Endodermal cell (in vitro differentiated cells): ENCODE measurements at regions not wholly inside any gene's neighbourhood (a gene's known extent, or its start where the extent isn't known, plus 50 kb on each side); places are given as distances from the start of the nearest gene placed in this dataset.

Experiments used
- DNase-seq: peaks from one replicate; pipeline ENCODE4 v3.0.0-alpha.2; 2017
- H3K27ac ChIP-seq: 2 replicates; pipeline ENCODE4 v1.5.1; 2013; ENCODE audit warnings: mild to moderate bottlenecking, low read depth, low read length, moderate library complexity
- H3K27me3 ChIP-seq: 2 replicates; pipeline ENCODE4 v1.6.1; 2013; ENCODE audit warnings: mild to moderate bottlenecking, low read length, moderate library complexity; ENCODE audit not compliant: insufficient read depth, control insufficient read depth, poor library complexity, severe bottlenecking
- H3K36me3 ChIP-seq: 2 replicates; pipeline ENCODE4 v1.7.0; 2013; ENCODE audit warnings: mild to moderate bottlenecking, low read length, moderate library complexity; ENCODE audit not compliant: control insufficient read depth, insufficient read depth
- H3K4me1 ChIP-seq: one replicate; pipeline ENCODE4 v1.7.0; 2013; ENCODE audit warnings: low read length; ENCODE audit not compliant: control insufficient read depth, insufficient read depth
- H3K4me3 ChIP-seq: 2 replicates; pipeline ENCODE4 v1.5.1; 2013; ENCODE audit warnings: mild to moderate bottlenecking, low read length, moderate library complexity
- H3K9ac ChIP-seq: 2 replicates; pipeline ENCODE4 v1.6.1; 2013; ENCODE audit warnings: mild to moderate bottlenecking, low read length, moderate library complexity; ENCODE audit not compliant: poor library complexity, severe bottlenecking; ENCODE audit errors: extremely low read depth
- H3K9me3 ChIP-seq: 2 replicates; pipeline ENCODE4 v1.6.1; 2013; ENCODE audit warnings: mild to moderate bottlenecking, low read length, moderate library complexity; ENCODE audit not compliant: control insufficient read depth
- H3K27ac Mint-ChIP-seq: 2 replicates; pipeline ENCODE4 v1.8.0; 2020; ENCODE audit warnings: mixed read lengths
- H3K27me3 Mint-ChIP-seq: 2 replicates; pipeline ENCODE4 v1.8.0; 2021; ENCODE audit warnings: mild to moderate bottlenecking, mixed read lengths; ENCODE audit not compliant: insufficient read depth
- H3K36me3 Mint-ChIP-seq: 2 replicates; pipeline ENCODE4 v1.8.0; 2020; ENCODE audit warnings: low read depth, mixed read lengths
- H3K4me1 Mint-ChIP-seq: 2 replicates; pipeline ENCODE4 v1.8.0; 2020; ENCODE audit warnings: mixed read lengths
- H3K4me3 Mint-ChIP-seq: 2 replicates; pipeline ENCODE4 v1.8.0; 2020; ENCODE audit warnings: mild to moderate bottlenecking, moderate library complexity, mixed read lengths
- H3K9me3 Mint-ChIP-seq: 2 replicates; pipeline ENCODE4 v1.8.0; 2020; ENCODE audit warnings: mild to moderate bottlenecking, mixed read lengths
- CTCF ChIP-seq: fragments of 200-600 bp; sonication (generic); conservative IDR thresholded peaks from 2 replicates; pipeline ENCODE4 v1.5.0; 2021; ENCODE audit warnings: antibody characterized with exemption, mild to moderate bottlenecking
- WGBS, 2 experiments: methylation state at CpG; one replicate each; pipeline versions ENCODE4 v1.1.5 to v1.1.7; 2013; ENCODE audit warnings: missing lambda C conversion rate in 2 of 2, mixed read lengths in 1 of 2; ENCODE audit not compliant: insufficient coverage in 1 of 2, insufficient read length in 1 of 2; 5-methylcytosine and 5-hydroxymethylcytosine counted together

DNA sequence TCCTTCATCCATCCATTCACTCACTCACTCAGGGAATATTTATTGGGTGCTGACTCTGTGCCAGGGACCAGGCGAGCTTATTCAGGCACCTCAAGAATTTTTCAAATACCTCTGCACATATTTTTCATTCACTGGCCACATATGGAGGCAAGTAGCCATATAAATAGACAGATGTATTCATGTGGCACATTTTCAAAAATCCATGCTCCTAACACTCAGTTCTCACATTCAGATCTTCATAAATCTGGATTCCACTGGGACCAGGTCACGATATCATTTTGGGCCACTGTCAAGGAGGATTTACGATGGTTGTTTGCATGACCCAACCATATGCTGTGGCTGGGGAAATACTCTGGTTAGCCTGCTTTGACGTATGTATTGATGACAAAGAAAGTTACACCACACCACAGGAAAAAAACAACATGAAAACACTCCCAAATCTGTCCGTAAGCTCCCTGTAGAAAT, 241.8 kb upstream of the LRTM1 start:
- Histone ChIP-seq H3K36me3 (no peaks in the 10 kb centered on the region), H3K27ac (no peak overlapping the region), H3K9ac (no peak overlapping the region), H3K9me3 (no peaks in the 10 kb centered on the region), H3K27me3 (no peaks in the 10 kb centered on the region), H3K4me3 (no peak overlapping the region), H3K4me1 (no peaks in the 10 kb centered on the region)
- no peak for DNase-seq
- H3K4me3 Mint-ChIP-seq = no peak overlapping the region
- 60 to 97% methylated on average over 1 to 5 of the region's 5 CpGs for WGBS, 2 experiments
- H3K4me1 Mint-ChIP-seq = no peaks in the 10 kb centered on the region
- no peaks in the 10 kb centered on the region for H3K36me3 Mint-ChIP-seq
- H3K27ac Mint-ChIP-seq = no peak overlapping the region
- no peak for TF ChIP-seq CTCF
- H3K27me3 Mint-ChIP-seq = no peaks in the 10 kb centered on the region
- peaks cover 1% of the 10 kb centered on the region for H3K9me3 Mint-ChIP-seq

GRCh38 chr3:55169161-55169560, 241.3 kb upstream of the LRTM1 start:
- Mint-ChIP-seq H3K4me3 (no peak overlapping the region), H3K4me1 (no peaks in the 10 kb centered on the region), H3K27me3 (no peaks in the 10 kb centered on the region), H3K9me3 (peaks cover 1% of the 10 kb centered on the region), H3K36me3 (no peaks in the 10 kb centered on the region), H3K27ac (no peak overlapping the region)
- no peaks in the 10 kb centered on the region for H3K4me1 ChIP-seq
- no peak for TF ChIP-seq CTCF
- H3K36me3 ChIP-seq = no peaks in the 10 kb centered on the region
- DNase-seq = no peak
- H3K9me3 ChIP-seq = no peaks in the 10 kb centered on the region
- no peak overlapping the region for H3K9ac ChIP-seq
- no peak overlapping the region for H3K4me3 ChIP-seq
- H3K27ac ChIP-seq = no peak overlapping the region
- H3K27me3 ChIP-seq = no peaks in the 10 kb centered on the region

- Histone ChIP-seq H3K9ac (no peak overlapping the region), H3K36me3 (no peaks in the 10 kb centered on the region), H3K4me1 (no peaks in the 10 kb centered on the region), H3K4me3 (no peak overlapping the region), H3K27ac (no peak overlapping the region), H3K27me3 (no peaks in the 10 kb centered on the region), H3K9me3 (no peaks in the 10 kb centered on the region)
- no peak overlapping the region for H3K4me3 Mint-ChIP-seq
- 94 to 96% methylated on average over 4 of the region's 4 CpGs for WGBS, 2 experiments
- peaks cover 1% of the 10 kb centered on the region for H3K9me3 Mint-ChIP-seq
- no peaks in the 10 kb centered on the region for H3K36me3 Mint-ChIP-seq
- no peak overlapping the region for H3K27ac Mint-ChIP-seq
- no peak for TF ChIP-seq CTCF
- no peaks in the 10 kb centered on the region for H3K4me1 Mint-ChIP-seq
- H3K27me3 Mint-ChIP-seq = no peaks in the 10 kb centered on the region
- no peak for DNase-seq
These were observed 239.9 kb upstream of the LRTM1 start for GRCh38 chr3:55167586-55168317.
